T-helper 1 cell treated with Interleukin-12 subunit alpha and Interleukin-12 subunit beta and Interleukin-4 antibody, amounts not matched to agents 30 μg/mL and 1 μg/mL, for 36 hours (primary cell): ENCODE measurements at regions not wholly inside any gene's neighbourhood (a gene's known extent, or its start where the extent isn't known, plus 50 kb on each side); places are given as distances from the start of the nearest gene placed in this dataset.

ENCODE experiments used
- H3K27ac Mint-ChIP-seq: one replicate; pipeline ENCODE4 v1.8.0; 2021; ENCODE audit warnings: mild to moderate bottlenecking, mixed read lengths
- H3K27me3 Mint-ChIP-seq: one replicate; pipeline ENCODE4 v1.8.0; 2021; ENCODE audit warnings: low read depth, mixed read lengths
- H3K36me3 Mint-ChIP-seq: one replicate; pipeline ENCODE4 v1.8.0; 2021; ENCODE audit warnings: low read depth, mixed read lengths
- H3K4me1 Mint-ChIP-seq: one replicate; pipeline ENCODE4 v1.8.0; 2021; ENCODE audit warnings: low read depth, mixed read lengths
- H3K4me3 Mint-ChIP-seq: one replicate; pipeline ENCODE4 v1.8.0; 2021; ENCODE audit warnings: mild to moderate bottlenecking, moderate library complexity, mixed read lengths
- H3K9me3 Mint-ChIP-seq: one replicate; pipeline ENCODE4 v1.8.0; 2021; ENCODE audit warnings: mixed read lengths

GRCh38 chr1:207228987-207229386 is 92.5 kb upstream of the CD55 start:
- Mint-ChIP-seq H3K27ac (no peak overlapping the region), H3K27me3 (peaks cover 8% of the 10 kb centered on the region), H3K4me3 (no peak overlapping the region), H3K4me1 (no peaks in the 10 kb centered on the region), H3K36me3 (no peaks in the 10 kb centered on the region), H3K9me3 (peaks cover 3% of the 10 kb centered on the region)

GRCh38 chr1:207230441-207230840 is 91.0 kb upstream of the CD55 start:
- Mint-ChIP-seq H3K9me3 (peaks cover 3% of the 10 kb centered on the region), H3K36me3 (no peaks in the 10 kb centered on the region), H3K4me1 (no peaks in the 10 kb centered on the region), H3K4me3 (no peak overlapping the region), H3K27me3 (peaks cover 4% of the 10 kb centered on the region), H3K27ac (no peak overlapping the region)

GRCh38 chr1:207234690-207235089 is 86.8 kb upstream of the CD55 start:
- Mint-ChIP-seq H3K9me3 (peaks cover 3% of the 10 kb centered on the region), H3K36me3 (no peaks in the 10 kb centered on the region), H3K27me3 (peaks cover 18% of the 10 kb centered on the region), H3K4me3 (no peak overlapping the region), H3K27ac (no peak overlapping the region), H3K4me1 (no peaks in the 10 kb centered on the region)

- Mint-ChIP-seq H3K9me3 (no peaks in the 10 kb centered on the region), H3K27me3 (peaks cover 22% of the 10 kb centered on the region), H3K4me1 (no peaks in the 10 kb centered on the region), H3K27ac (no peak overlapping the region), H3K4me3 (no peak overlapping the region), H3K36me3 (no peaks in the 10 kb centered on the region)
Observed at GRCh38 chr1:207239874-207240273, 81.6 kb upstream of the CD55 start.

DNA sequence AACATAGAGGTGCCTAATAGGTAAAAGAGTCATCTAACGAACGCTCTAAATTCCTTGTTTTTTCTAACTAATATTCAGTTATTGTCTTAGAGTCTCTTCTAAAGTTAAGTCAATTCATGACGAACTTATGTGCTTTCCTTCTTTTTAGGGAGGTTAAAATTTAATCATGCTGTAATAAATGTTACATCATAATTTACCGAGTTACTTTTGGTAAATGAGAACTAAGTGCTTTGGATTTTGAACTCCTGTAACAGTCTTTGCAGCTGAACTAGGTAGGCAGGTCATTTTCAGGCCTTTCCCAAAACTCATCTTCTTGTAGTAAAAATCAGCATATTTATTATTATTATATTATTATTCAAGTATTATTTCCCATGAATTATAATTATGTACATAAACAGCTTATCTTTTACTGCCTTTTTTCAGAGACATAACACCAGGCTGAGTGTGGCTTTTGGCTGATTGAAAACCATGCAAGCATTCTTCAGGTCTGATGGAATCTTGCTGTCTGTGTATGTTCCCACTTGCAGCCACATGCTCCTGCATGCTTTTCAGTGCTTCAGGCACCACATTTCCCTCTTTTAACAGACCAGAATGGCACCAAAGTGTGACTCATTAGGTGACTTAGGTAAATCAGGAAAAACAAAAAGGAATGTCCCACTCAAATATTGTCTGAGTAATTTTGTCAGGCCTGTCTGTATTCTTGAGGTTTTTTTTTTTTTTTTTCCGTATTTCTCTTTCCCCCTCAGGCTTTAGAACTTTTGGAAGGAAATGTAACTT is 81.0 kb upstream of the CD55 start:
- Mint-ChIP-seq H3K36me3 (no peaks in the 10 kb centered on the region), H3K9me3 (no peaks in the 10 kb centered on the region), H3K27me3 (peaks cover 24% of the 10 kb centered on the region), H3K4me3 (no peak overlapping the region), H3K4me1 (no peaks in the 10 kb centered on the region), H3K27ac (no peak overlapping the region)

- no peaks in the 10 kb centered on the region for H3K36me3 Mint-ChIP-seq
Observed at GRCh38 chr1:207241164-207241934, 80.1 kb upstream of the CD55 start.

GRCh38 chr1:207243442-207244408 is 77.8 kb upstream of the CD55 start:
- Mint-ChIP-seq H3K27ac (no peak overlapping the region), H3K36me3 (no peaks in the 10 kb centered on the region), H3K9me3 (no peaks in the 10 kb centered on the region), H3K27me3 (peaks cover 9% of the 10 kb centered on the region), H3K4me3 (no peak overlapping the region), H3K4me1 (peaks cover 5% of the 10 kb centered on the region)

More at GRCh38 chr1:207241164-207241934, 80.1 kb upstream of the CD55 start:
- Mint-ChIP-seq H3K4me3 (no peak overlapping the region), H3K4me1 (no peaks in the 10 kb centered on the region), H3K9me3 (no peaks in the 10 kb centered on the region), H3K27ac (no peak overlapping the region), H3K27me3 (peaks cover 26% of the 10 kb centered on the region)

GRCh38 chr1:207244409-207244801 is 77.1 kb upstream of the CD55 start:
- no peak overlapping the region for H3K4me3 Mint-ChIP-seq
- no peaks in the 10 kb centered on the region for H3K9me3 Mint-ChIP-seq
- peaks cover 7% of the 10 kb centered on the region for H3K27me3 Mint-ChIP-seq
- no peaks in the 10 kb centered on the region for H3K36me3 Mint-ChIP-seq
- H3K27ac Mint-ChIP-seq, result no peak overlapping the region
- peaks cover 5% of the 10 kb centered on the region for H3K4me1 Mint-ChIP-seq

- H3K36me3 Mint-ChIP-seq, result no peaks in the 10 kb centered on the region
- no peaks in the 10 kb centered on the region for H3K9me3 Mint-ChIP-seq
- peaks cover 7% of the 10 kb centered on the region for H3K27me3 Mint-ChIP-seq
- H3K4me3 Mint-ChIP-seq, result no peak overlapping the region
- no peak overlapping the region for H3K27ac Mint-ChIP-seq
- peaks cover 5% of the 10 kb centered on the region for H3K4me1 Mint-ChIP-seq
Observed at GRCh38 chr1:207245124-207245523, 76.4 kb upstream of the CD55 start.

DNA sequence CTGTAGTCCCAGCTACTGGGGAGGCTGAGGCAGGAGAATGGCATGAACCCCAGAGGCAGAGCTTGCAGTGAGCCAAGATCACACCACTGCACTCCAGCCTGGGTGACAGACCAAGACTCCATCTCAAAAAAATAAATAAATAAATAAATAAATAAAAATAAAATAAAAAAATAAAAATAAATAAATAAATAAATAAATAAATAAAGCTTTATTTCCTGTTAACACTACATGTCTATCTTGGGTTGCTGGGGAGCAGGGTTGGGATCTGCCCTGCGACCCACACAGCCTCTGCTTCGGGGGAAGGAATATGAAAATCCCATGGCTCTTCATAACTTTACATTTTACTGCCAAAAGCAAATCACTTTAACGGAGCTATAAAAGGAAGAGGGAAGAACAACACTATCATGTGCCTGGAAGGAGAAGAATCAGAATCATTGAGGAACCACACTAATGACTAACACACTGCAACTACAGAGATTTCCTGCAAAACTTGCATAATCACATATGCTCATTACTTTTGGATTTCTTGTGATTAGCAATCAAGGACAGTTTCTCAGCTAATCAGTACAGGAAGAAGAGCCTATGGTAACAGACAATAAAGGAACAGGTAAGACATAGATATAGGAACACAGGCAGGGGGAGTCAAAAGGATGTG is 72.8 kb upstream of the CD55 start:
- H3K27me3 Mint-ChIP-seq, result peaks cover 9% of the 10 kb centered on the region
- no peaks in the 10 kb centered on the region for H3K36me3 Mint-ChIP-seq
- peaks cover 8% of the 10 kb centered on the region for H3K9me3 Mint-ChIP-seq
- no peak overlapping the region for H3K4me3 Mint-ChIP-seq
- H3K27ac Mint-ChIP-seq, result no peak overlapping the region
- peaks cover 5% of the 10 kb centered on the region for H3K4me1 Mint-ChIP-seq

DNA sequence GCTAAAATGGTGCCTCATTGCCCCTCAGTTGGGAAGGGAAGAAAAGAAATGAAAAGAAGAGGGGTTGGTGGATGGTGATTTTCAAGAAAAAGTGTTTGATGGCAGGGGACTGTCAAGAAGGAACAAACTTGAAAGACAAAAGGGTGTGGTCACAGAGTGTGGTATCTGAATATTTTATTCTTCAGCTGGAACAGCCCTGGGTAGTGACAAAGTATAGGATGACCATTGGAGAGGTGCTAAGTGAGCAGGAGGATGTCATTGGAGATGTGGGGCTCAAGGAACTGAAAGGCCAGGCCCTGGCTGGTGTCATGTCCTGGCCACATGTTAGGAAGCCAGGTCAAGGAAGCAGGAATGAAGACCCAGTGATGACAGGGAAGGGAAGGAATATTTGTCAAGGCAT is 71.0 kb upstream of the CD55 start:
- H3K36me3 Mint-ChIP-seq, result peaks cover 2% of the 10 kb centered on the region
- H3K27me3 Mint-ChIP-seq, result peaks cover 9% of the 10 kb centered on the region
- peaks cover 5% of the 10 kb centered on the region for H3K4me1 Mint-ChIP-seq
- H3K4me3 Mint-ChIP-seq, result no peak overlapping the region
- peaks cover 25% of the 10 kb centered on the region for H3K9me3 Mint-ChIP-seq
- no peak overlapping the region for H3K27ac Mint-ChIP-seq

GRCh38 chr1:207251066-207251465 is 70.4 kb upstream of the CD55 start:
- Mint-ChIP-seq H3K4me1 (peaks cover 5% of the 10 kb centered on the region), H3K27ac (no peak overlapping the region), H3K36me3 (peaks cover 4% of the 10 kb centered on the region), H3K4me3 (no peak overlapping the region), H3K27me3 (peaks cover 7% of the 10 kb centered on the region), H3K9me3 (peaks cover 30% of the 10 kb centered on the region)

DNA sequence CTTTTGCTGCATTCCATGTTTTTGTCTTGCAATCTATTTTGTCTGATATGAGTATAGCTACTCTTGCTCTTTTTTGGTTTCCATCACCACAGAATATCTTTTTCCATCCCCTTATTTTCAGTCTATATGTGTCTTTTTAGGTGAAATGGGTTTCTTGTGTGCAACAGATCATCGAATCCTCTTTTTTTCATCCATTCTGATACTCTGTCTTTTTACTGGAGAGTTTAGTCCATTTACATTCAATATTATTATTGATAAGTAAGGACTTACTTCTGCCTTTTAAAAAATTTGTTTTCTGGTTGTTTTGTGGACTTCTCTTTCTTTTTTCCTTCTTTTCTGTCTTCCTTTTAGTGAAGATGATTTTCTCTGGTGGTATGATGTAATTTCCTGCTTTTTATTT is 64.6 kb upstream of the CD55 start:
- Mint-ChIP-seq H3K27ac (no peak overlapping the region), H3K4me3 (no peak overlapping the region), H3K4me1 (no peaks in the 10 kb centered on the region), H3K36me3 (peaks cover 9% of the 10 kb centered on the region), H3K9me3 (peaks cover 54% of the 10 kb centered on the region), H3K27me3 (peaks cover 7% of the 10 kb centered on the region)

DNA sequence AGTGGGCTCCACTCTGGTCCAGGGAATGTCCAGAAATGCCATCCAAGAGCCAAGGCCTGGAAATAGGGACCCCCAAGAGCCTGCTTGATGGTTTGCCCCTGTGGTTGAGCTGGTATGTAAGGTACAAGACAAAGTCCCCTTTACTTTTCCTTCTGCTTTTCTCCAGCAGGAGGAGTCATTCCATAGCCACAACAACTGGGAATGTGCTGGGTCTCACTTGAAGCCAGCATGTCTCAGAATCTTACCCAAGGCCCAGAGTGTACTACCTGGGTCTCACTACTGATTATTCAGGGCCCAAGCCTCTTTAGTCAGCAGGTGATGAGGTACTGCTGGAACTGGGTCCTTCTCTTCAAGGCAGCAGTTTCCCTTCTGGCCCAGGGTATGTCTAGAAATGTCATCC is 62.1 kb upstream of the CD55 start:
- H3K36me3 Mint-ChIP-seq, result peaks cover 9% of the 10 kb centered on the region
- peaks cover 39% of the 10 kb centered on the region for H3K9me3 Mint-ChIP-seq
- H3K27me3 Mint-ChIP-seq, result no peaks in the 10 kb centered on the region
- H3K27ac Mint-ChIP-seq, result no peak overlapping the region
- peaks cover 4% of the 10 kb centered on the region for H3K4me1 Mint-ChIP-seq
- no peak overlapping the region for H3K4me3 Mint-ChIP-seq
